ENCODE measurements at regions not wholly inside any gene's neighbourhood (a gene's known extent, or its start where the extent isn't known, plus 50 kb on each side); places are given as distances from the start of the nearest gene placed in this dataset.
"Not testable (repeated sequence)": the region's sequence is repeated elsewhere in the genome, so short reads cannot be mapped to it uniquely, and the experiment has no call there.

GRCh38 chr3:62926494-62926893 is 51.3 kb upstream of the CADPS start:
- intact Hi-C loops (cut with DNase I) = no loop called here

DNA sequence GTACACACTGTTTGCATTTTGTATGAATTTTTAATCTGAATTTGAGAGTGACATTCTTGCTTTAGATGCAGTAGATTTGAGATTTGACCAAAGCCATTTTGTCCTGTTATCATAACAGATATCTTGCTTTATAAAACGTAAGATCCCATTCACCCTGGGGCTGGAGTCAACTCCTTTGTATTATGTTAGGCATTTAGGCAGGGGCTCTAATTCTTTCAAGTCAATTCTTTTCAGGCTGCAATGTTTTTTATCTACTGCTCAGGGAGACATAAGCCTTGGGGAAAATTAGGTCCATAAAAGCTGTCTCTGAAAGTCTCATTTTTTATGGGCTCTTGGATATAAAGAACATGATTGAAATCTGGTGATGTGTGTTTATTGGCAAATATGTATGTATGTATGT is 53.0 kb upstream of the CADPS start:
- intact Hi-C loops (cut with DNase I) = no loop called here

More at GRCh38 chr3:62926494-62926893, 51.3 kb upstream of the CADPS start:
- DNase-seq = no peak

DNA sequence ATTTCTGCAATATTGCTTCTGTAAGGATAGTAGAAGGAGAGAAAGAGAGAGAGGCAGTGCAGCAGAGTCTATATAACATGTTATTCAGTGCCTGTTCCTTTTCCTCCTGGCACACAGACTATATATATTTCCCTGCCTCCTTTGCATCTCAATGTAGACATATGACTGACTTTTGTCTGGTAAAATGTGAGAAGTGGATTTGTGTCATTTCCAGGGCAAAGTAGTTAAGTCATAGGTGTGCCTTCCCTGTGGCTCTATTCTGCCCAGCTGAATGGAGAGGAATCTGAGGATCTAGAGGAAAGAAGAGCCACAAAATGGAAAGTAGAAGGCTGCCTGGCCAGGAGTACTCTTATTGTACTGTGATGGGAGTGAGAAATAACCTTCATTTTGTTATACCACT is 54.6 kb upstream of the CADPS start:
- no peak for DNase-seq

More for the DNA sequence above, 53.0 kb upstream of the CADPS start:
- no peak for DNase-seq

DNA sequence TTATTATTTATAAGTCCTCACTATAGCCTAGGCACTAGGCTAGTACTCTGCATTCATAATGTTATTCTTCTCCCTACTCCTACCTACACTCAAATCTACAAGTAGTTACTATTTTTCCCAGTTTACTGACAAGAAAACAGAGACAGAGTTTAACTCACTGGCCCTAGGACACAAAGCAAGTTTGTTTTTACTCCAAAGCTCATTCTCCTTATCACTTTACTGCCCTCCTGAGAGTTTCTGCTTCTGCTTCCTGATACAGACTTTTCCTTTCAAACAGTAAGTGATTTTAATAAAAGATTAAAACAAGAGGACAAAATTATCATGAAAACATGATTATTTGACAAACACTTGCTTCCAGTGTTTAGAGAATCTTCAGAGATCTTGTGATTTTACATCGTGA is 60.6 kb upstream of the CADPS start:
- DNase-seq = no peak
- intact Hi-C loops (cut with DNase I) = no loop called here

More for the DNA sequence above, 54.6 kb upstream of the CADPS start:
- intact Hi-C loops (cut with DNase I) = no loop called here

DNA sequence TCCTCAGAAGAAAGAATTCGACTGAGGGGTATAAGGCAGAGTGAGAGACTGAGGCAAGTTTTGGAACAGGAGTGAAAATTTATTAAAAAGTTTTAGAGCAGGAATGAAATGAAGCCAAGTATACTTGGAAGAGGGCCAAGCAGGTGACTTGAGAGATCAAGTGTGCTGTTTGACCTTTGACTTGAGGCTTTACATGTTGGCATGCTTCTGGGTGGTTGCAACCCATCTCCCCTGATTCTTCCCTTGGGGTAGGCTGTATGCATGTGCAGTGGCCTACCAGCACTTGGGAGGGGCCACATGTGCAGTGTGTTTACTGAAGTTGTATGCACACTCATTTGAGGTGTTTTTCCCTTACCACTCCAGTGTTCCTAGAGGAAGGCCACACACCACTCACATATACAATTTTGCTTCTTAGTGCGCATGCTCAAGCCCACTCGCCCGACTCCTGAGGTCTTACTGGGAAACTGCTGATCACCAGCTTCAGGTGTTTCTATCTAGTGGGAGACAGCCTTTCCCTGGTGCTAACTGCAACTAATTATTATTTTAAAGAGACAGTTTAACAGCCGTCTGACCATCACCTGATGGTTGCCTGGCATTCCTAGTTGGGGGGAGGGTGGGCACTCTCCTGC is 61.5 kb upstream of the CADPS start:
- no peak for DNase-seq

DNA sequence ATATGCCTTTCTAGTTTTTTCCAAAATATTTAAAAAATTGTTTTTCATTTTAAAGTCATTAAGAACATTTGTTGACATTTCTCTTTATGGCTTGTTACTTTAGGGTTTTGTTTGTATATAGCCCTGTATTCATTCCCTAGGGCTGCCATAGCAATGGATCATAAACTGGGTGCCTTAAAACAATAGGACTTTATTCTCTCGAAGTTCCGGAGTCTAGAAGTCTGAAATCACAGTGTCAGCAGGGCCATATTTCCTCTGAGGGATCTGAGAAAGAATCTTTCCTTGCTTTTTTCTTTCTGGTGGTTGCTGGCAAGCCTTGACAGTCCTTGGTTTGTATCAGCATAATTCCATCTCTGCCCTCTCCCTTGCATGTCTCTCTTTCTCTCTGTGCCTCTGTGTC is 63.4 kb upstream of the CADPS start:
- no peak for DNase-seq
- intact Hi-C loops (cut with DNase I) = no loop called here

More for the DNA sequence above, 61.5 kb upstream of the CADPS start:
- intact Hi-C loops (cut with DNase I) = no loop called here

GRCh38 chr3:62939707-62940106 is 64.5 kb upstream of the CADPS start:
- no peak for DNase-seq
- intact Hi-C loops (cut with DNase I) = no loop called here

- intact Hi-C loops (cut with DNase I) = no loop called here
- peak in 1 of 42 donors; percentile 50 for DNase-seq
These were observed 65.8 kb upstream of the CADPS start for GRCh38 chr3:62940771-62941563.

GRCh38 chr3:62942227-62942626 is 67.0 kb upstream of the CADPS start:
- DNase-seq = no peak
- intact Hi-C loops (cut with DNase I) = no loop called here

DNA sequence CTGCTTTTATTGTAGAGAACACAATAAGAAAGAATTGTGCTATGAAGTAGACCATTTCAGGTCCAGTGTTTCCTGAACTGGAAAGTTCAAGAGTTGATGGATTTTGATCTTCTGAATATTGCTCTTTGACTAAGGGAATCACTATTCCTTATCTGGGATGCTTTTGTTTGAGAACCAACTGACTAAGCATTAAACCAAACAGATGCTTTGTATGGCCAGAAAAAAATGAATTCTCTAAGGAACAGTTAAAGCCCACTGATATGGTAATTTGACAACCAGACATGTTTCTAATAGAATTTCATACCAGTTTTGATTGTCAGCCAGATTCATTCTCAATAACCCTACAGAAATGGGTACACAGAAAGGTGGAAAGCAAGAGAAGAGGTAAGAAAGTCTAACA is 67.5 kb upstream of the CADPS start:
- no peak for DNase-seq
- intact Hi-C loops (cut with DNase I) = no loop called here

- intact Hi-C loops (cut with DNase I) = no loop called here
- DNase-seq = no peak
These were observed 73.7 kb upstream of the CADPS start for GRCh38 chr3:62948921-62949320.

GRCh38 chr3:62950210-62950609 is 75.0 kb upstream of the CADPS start:
- DNase-seq = peak in 5 of 42 donors; percentile 2 to 48 (median 11)
- intact Hi-C loops (cut with DNase I) = no loop called here

- DNase-seq = no peak
- intact Hi-C loops (cut with DNase I) = no loop called here
These were observed 75.9 kb upstream of the CADPS start for GRCh38 chr3:62951037-62951613.

GRCh38 chr3:62951880-62952279 is 76.7 kb upstream of the CADPS start:
- intact Hi-C loops (cut with DNase I) = not testable (repeated sequence)

GRCh38 chr3:62954580-62954979 is 79.4 kb upstream of the CADPS start:
- DNase-seq = peak in 4 of 42 donors; percentile 13 to 27 (median 19)
- intact Hi-C loops (cut with DNase I) = no loop called here

More at GRCh38 chr3:62951880-62952279, 76.7 kb upstream of the CADPS start:
- not testable (repeated sequence) for DNase-seq

- intact Hi-C loops (cut with DNase I) = no loop called here
These were observed 79.9 kb upstream of the CADPS start for GRCh38 chr3:62955126-62955525.

DNA sequence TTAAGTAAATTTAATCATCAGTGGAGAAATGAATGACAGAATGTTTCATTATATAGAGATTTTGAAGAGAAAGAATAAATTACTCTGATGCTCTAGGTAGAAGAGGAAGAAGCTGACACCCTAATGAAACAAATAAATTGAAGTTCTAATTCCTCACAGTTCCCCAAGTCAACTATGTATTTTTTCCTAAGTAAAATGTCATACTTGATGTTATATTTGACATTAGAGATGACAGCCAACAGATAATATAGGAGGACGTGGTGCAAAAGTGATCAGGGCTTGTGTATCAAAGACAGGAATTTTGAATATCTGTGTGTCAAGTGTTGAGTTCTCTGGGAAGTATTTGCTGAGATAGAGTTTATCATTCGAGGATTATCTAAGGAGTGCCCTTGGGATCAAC is 81.2 kb upstream of the CADPS start:
- no peak for DNase-seq
- intact Hi-C loops (cut with DNase I) = no loop called here

More at GRCh38 chr3:62955126-62955525, 79.9 kb upstream of the CADPS start:
- DNase-seq = no peak

DNA sequence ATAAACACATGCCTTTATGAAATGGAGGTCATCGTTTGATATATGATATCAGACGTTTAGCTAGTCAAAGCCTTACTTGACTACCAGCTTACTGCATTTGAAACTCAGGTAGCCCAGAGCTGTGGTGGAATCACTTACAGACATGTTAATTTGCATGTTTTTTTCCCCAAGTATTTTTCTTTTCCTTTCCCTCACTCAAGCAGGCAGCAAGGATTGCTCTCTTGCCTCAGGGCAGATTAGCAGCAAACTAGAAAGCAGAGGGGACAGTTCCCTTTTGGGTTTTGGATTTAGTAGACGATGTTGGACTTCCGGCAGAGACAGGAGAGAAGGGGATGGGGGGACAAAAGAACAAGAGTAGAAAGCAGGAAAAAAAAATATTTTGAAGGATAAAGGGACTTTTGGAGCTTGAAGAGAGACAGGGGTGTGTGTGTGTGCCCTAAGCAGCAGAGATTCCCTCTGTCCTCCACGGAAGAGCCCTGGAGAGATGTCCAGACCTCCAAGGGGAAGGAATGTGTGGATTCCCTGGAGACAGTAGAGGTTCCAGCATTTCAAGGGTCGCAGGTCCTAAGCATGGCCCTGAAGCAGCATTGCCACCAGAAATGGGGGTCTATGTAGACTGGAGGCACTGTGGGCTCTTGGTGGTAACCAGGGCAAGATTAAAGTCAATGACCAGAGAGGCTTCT is 86.8 kb upstream of the CADPS start:
- no peak for DNase-seq
- intact Hi-C loops (cut with DNase I) = no loop called here

DNA sequence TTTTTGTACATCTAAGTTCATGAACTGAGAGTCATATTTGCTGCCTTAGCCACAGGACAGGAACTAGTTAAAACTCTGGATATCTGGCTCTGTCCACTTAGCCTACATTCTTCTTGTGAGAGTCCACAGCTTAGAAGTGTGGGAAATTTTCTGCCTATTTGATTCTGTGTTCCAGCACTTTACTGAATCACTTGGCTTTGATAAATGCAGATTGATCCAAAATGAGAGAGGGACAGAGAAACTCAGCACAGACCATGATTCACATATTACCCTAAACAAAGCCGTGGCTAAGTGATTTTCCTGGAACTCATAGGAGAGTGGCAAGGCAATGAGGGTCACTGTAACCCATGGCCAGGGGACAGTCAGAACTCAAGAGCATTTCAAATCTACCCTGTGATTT is 87.5 kb upstream of the CADPS start:
- intact Hi-C loops (cut with DNase I) = no loop called here
- DNase-seq = peak in 2 of 42 donors; percentile 13 to 48

- no peak for DNase-seq
- intact Hi-C loops (cut with DNase I) = no loop called here
These were observed 90.1 kb upstream of the CADPS start for GRCh38 chr3:62965311-62965710.

All from head of caudate nucleus (tissue), 42 donors.